ENCODE measurements at regions not wholly inside any gene's neighbourhood (a gene's known extent, or its start where the extent isn't known, plus 50 kb on each side); places are given as distances from the start of the nearest gene placed in this dataset.

DNA sequence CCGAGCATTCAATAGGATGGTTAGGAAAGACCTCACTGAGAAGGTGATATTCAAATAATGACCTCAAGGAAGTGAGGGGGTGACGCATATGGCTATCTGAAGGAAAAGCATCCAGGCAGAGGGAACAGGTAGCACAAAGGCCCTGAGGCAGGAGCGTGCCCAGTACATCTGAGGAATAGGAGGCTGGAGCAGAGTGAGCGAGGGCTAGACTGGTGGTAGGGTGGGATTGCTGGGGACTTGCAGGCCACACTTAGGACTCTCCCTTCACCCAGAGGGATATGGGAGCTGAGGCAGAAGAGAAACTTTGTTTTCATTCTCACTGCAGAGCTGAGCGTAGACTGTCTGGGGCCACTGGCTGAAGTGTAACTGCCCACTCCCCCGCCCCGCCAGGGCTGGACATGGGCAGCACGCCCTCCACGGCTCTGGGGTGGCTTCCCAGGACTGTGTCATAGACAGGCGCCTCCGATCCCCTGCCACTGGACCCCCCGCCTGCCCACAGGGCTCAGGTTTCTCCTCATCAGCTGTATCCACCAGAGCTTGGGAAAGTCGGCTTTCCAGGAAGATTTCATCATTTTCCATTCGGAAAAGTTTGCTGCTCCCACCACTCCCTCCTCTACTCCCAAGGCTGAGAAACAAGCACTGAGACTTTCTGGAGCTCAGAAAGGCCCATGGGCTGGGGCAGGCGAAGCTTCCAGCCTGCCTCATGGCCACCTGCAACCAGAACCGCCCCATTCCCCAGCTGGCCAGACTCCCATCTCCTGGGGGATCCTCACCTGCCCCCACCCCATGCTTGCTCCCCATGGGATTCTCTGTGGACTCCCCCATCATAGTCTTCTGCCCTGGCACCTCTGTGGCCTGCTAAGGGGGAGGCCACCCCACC lies 142.6 kb downstream of the MRPL14 start:
- peak; percentile 40 for DNase-seq (ENCODE audit: low spot score)

DNA sequence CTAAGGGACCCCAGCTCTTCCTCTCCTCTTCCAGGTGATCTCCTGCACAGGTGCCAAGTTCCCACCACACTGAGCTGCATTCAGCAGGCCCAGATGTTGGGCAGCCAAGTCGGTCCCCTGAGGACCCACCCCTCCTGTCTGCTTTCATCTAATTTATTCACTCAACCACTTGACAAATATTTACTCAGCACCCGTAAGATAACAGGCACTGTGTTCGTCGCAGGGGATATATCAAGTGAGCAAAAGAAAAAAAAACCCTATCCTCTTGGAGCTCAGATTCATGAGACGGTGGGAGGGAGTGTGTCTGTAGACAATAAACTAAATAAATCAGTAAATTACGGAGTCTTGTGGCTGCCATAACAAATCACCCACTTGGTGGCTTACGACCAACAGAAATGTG lies 143.6 kb downstream of the MRPL14 start:
- DNase-seq (ENCODE audit: low spot score), result no peak

- no peak for DNase-seq (ENCODE audit: low spot score)
These were observed 144.1 kb downstream of the MRPL14 start for GRCh38 chr6:43983191-43983590.

DNA sequence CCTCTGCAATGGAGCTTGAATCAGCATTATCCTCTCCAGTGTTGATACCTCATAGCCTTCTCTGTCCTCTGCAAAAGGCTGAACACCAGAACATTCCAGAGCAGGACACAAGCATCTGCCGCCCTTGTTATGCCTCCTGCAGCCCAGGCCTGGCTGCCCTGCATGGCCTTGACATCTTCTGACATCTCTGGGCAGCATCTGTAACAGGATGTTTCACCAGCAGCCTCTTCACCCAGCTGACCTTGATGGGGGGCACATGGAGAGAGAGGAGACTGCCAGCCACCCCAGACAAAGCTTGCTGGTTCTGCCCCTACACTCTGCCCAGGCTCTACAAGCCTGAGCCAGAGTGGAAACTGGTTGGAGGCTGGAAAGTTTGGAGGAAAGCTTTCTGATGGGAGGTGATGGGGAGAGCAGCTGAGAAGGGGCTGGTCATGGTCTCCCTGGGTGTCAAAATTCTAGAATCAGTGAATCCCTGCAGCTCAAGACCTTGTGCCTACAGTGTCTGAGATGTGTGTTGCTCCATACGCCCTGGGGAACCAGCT lies 145.1 kb downstream of the MRPL14 start:
- no peak for DNase-seq (ENCODE audit: low spot score)

- no peak for DNase-seq (ENCODE audit: low spot score)
These were observed 145.8 kb downstream of the MRPL14 start for GRCh38 chr6:43981363-43981990.

GRCh38 chr6:43980004-43980795 lies 147.1 kb downstream of the MRPL14 start:
- DNase-seq (ENCODE audit: low spot score), result no peak

GRCh38 chr6:43979525-43979924 lies 147.7 kb downstream of the MRPL14 start:
- DNase-seq (ENCODE audit: low spot score), result no peak

GRCh38 chr6:43978473-43979346 lies 148.5 kb downstream of the MRPL14 start:
- peak; percentile 47 for DNase-seq (ENCODE audit: low spot score)

- no peak for DNase-seq (ENCODE audit: low spot score)
These were observed 149.7 kb downstream of the MRPL14 start for GRCh38 chr6:43977404-43978111.

DNA sequence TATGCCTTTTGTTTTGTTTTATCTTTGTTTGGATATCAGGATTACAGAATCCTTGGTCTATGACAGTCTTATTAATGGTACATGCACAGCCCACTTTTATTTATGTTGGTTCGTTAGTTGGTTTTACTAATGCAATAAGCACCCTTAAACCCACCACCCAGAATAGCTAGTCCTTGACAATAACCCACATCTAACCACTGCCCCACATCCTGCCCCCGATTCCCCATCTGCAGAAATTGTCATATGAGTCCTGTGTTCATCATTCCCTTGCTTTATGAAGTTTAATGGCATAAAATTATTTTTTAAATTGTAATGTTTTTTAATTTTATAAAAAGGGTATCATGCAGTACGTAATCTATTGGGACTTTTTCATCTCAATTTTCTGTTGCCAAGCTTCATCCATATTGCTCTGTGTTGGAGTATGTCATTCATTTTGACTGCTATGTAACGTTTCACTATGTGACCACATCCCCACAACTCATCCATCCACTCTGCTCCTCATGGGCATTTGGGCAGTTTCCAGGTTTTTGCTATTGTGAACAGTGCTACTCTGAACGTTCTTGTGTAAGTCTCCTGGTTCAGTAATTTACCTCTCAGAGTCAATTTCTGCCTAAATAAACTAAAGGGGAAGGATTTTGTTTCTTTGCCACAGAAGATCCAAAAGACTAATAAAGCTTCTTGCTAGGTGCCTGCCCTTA lies 150.4 kb downstream of the MRPL14 start:
- no peak for DNase-seq (ENCODE audit: low spot score)

GRCh38 chr6:43974643-43975230 lies 152.5 kb downstream of the MRPL14 start:
- no peak for DNase-seq (ENCODE audit: low spot score)

- no peak for DNase-seq (ENCODE audit: low spot score)
These were observed 153.9 kb downstream of the MRPL14 start for GRCh38 chr6:43973357-43973756.

DNA sequence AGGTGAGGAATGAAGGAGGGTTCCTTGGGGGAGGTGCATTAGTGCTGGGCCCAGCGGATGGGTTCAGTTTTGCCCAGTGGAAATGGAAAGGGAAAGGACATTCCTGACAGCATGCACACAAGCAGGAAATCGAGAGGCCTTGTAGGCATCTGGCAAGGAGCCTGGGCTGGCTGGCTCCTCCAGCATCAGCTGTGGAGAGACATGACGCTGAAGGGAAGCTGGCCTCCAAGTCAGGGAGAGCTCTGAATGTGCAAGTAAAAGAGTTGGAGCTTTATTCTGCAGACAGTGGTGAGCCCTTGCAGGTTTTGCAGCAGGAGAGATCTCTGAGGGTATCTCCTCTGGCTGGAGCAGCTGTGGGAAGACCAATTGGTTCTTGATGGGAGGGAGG lies 154.3 kb downstream of the MRPL14 start:
- DNase-seq (ENCODE audit: low spot score), result peak; percentile 96

DNA sequence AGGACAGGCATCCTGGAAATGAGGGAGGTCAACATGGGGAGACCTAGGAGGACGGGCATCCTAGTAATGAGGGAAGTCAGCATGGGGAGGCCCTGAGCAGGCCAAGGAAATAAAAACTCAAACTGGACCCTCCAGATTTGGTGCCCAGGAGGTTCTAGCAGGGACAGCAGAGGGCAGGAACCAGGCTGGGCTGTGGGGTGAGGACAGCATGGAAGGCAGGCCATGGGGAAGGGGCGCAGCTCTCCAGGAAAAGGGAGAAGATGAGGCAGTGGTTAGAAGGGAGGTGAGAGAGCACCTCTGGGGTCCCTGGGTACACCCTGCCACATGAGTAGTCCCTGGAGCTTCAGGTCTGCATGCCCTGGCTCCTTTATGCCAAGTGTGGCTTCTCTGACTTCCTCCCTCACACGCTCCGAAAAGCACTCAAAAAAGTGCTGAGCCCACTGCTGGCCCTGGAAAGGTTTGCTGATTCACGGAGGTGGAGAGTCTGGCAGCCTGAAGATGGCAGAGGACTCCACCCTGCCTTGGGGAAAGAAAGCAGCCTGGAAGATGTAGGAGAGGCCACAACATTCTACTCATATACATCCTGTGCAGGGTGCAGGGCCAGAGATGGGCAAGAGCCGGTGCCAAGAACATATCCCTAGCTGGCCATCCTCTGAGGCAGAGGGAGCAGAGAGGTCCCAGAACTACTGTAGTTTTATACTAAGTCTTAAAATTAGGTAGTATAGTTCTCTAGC lies 154.9 kb downstream of the MRPL14 start:
- peak; percentile 79 for DNase-seq (ENCODE audit: low spot score)

DNA sequence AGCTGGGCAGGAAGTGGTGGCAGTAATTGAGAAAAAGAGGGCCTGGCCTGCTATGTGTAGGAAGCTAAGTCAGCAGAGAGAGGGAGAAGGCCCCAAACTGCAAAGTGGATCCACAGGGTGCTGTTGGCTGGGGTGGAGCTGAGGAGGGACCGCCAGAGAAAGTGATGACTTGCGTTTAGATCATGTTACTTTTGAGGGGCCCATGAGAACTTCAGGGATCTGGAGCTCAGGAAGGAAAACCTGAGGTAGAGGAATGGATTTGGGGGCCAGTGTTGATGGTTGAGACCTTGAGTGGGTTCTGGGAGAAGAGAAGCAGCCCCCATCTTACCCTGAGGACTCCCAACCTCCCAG lies 155.5 kb downstream of the MRPL14 start:
- DNase-seq (ENCODE audit: low spot score), result no peak

- no peak for DNase-seq (ENCODE audit: low spot score)
These were observed 156.1 kb downstream of the MRPL14 start for GRCh38 chr6:43970913-43971775.

GRCh38 chr6:43970068-43970912 lies 157.0 kb downstream of the MRPL14 start:
- no peak for DNase-seq (ENCODE audit: low spot score)

Data from umbilical cord (tissue), 1 donor.